Activated CD4-positive, alpha-beta T cell treated with anti-CD3 and anti-CD28 coated beads, Interleukin-2, amount 10 ng/mL, durations not matched to agents 7 days and 5 days (primary cell): ENCODE measurements at regions not wholly inside any gene's neighbourhood (a gene's known extent, or its start where the extent isn't known, plus 50 kb on each side); places are given as distances from the start of the nearest gene placed in this dataset.

Source experiments
- CTCF ChIA-PET: fragments of 350-600 bp; sonication (Branson Sonifier 250); formaldehyde crosslinking; loops from one replicate; lab custom pipeline; 2021; ENCODE audit warnings: antibody characterized with exemption; lab: Charles Lee
- POLR2A ChIA-PET: fragments of 350-600 bp; sonication (Branson Sonifier 250); formaldehyde crosslinking; loops from one replicate; lab custom pipeline; 2021; ENCODE audit warnings: antibody characterized with exemption; lab: Charles Lee
- DNase-seq: peaks from one replicate; pipeline ENCODE4 v3.0.0-alpha.2; 2020
- H3K27ac Mint-ChIP-seq: one replicate; pipeline ENCODE4 v1.8.0; 2021; ENCODE audit warnings: mild to moderate bottlenecking, moderate library complexity, mixed read lengths
- H3K27me3 Mint-ChIP-seq: one replicate; pipeline ENCODE4 v1.8.0; 2021; ENCODE audit warnings: mixed read lengths
- H3K36me3 Mint-ChIP-seq: one replicate; pipeline ENCODE4 v1.8.0; 2021; ENCODE audit warnings: low read depth, mixed read lengths
- H3K4me1 Mint-ChIP-seq: one replicate; pipeline ENCODE4 v1.8.0; 2021; ENCODE audit warnings: mixed read lengths
- H3K4me3 Mint-ChIP-seq: one replicate; pipeline ENCODE4 v1.8.0; 2021; ENCODE audit warnings: mild to moderate bottlenecking, moderate library complexity, mixed read lengths
- H3K9me3 Mint-ChIP-seq: one replicate; pipeline ENCODE4 v1.8.0; 2021; ENCODE audit warnings: mixed read lengths

GRCh38 chr1:118786454-118787155 lies 201.5 kb downstream of the TBX15 start:
- H3K27me3 Mint-ChIP-seq, result no peaks in the 10 kb centered on the region
- H3K27ac Mint-ChIP-seq, result no peak overlapping the region
- H3K4me3 Mint-ChIP-seq, result no peak overlapping the region
- H3K4me1 Mint-ChIP-seq, result no peaks in the 10 kb centered on the region
- no peaks in the 10 kb centered on the region for H3K36me3 Mint-ChIP-seq
- peaks cover 7% of the 10 kb centered on the region for H3K9me3 Mint-ChIP-seq
- no peak for DNase-seq
- ChIA-PET POLR2A (no interaction called here), CTCF (no interaction called here)

GRCh38 chr1:118785246-118785645 lies 202.9 kb downstream of the TBX15 start:
- Mint-ChIP-seq H3K27me3 (no peaks in the 10 kb centered on the region), H3K4me3 (no peak overlapping the region), H3K9me3 (peaks cover 6% of the 10 kb centered on the region), H3K36me3 (no peaks in the 10 kb centered on the region), H3K27ac (no peak overlapping the region), H3K4me1 (no peaks in the 10 kb centered on the region)
- ChIA-PET CTCF (no interaction called here), POLR2A (no interaction called here)
- no peak for DNase-seq

- CTCF ChIA-PET, result no interaction called here
- DNase-seq, result no peak
- Mint-ChIP-seq H3K4me1 (no peaks in the 10 kb centered on the region), H3K9me3 (peaks cover 4% of the 10 kb centered on the region), H3K36me3 (no peaks in the 10 kb centered on the region), H3K4me3 (no peak overlapping the region), H3K27ac (no peak overlapping the region), H3K27me3 (no peaks in the 10 kb centered on the region)
- POLR2A ChIA-PET, result no interaction called here
Measured at GRCh38 chr1:118783095-118783758, 204.9 kb downstream of the TBX15 start.

GRCh38 chr1:118773656-118774055 lies 214.5 kb downstream of the TBX15 start:
- POLR2A ChIA-PET, result no interaction called here
- Mint-ChIP-seq H3K9me3 (peaks cover 6% of the 10 kb centered on the region), H3K4me1 (no peaks in the 10 kb centered on the region), H3K27ac (no peak overlapping the region), H3K36me3 (no peaks in the 10 kb centered on the region), H3K27me3 (no peaks in the 10 kb centered on the region), H3K4me3 (no peak overlapping the region)
- no peak for DNase-seq
- CTCF ChIA-PET, result no interaction called here

- H3K4me1 Mint-ChIP-seq, result no peaks in the 10 kb centered on the region
- ChIA-PET POLR2A (no interaction called here), CTCF (interaction anchor here (0.6 kb wide), 1 partner anchor 696 kb away, joined by 3 read pairs; no protein-coding TSS in a partner anchor)
- H3K36me3 Mint-ChIP-seq, result no peaks in the 10 kb centered on the region
- no peak overlapping the region for H3K4me3 Mint-ChIP-seq
- no peak overlapping the region for H3K27ac Mint-ChIP-seq
- DNase-seq, result no peak
- peaks cover 5% of the 10 kb centered on the region for H3K9me3 Mint-ChIP-seq
- no peaks in the 10 kb centered on the region for H3K27me3 Mint-ChIP-seq
Measured at GRCh38 chr1:118767971-118768370, 220.2 kb downstream of the TBX15 start.

- ChIA-PET CTCF (no interaction called here), POLR2A (no interaction called here)
- Mint-ChIP-seq H3K27me3 (no peaks in the 10 kb centered on the region), H3K4me3 (no peak overlapping the region), H3K27ac (no peak overlapping the region), H3K9me3 (peaks cover 1% of the 10 kb centered on the region), H3K36me3 (no peaks in the 10 kb centered on the region), H3K4me1 (no peaks in the 10 kb centered on the region)
- DNase-seq, result no peak
Measured at GRCh38 chr1:118753976-118754375, 234.2 kb downstream of the TBX15 start.

- Mint-ChIP-seq H3K4me1 (no peaks in the 10 kb centered on the region), H3K27ac (no peak overlapping the region), H3K36me3 (no peaks in the 10 kb centered on the region), H3K4me3 (no peak overlapping the region), H3K9me3 (no peaks in the 10 kb centered on the region), H3K27me3 (no peaks in the 10 kb centered on the region)
- ChIA-PET POLR2A (no interaction called here), CTCF (no interaction called here)
- no peak for DNase-seq
Measured at GRCh38 chr1:118751166-118751565, 237.0 kb downstream of the TBX15 start.

- Mint-ChIP-seq H3K9me3 (no peaks in the 10 kb centered on the region), H3K4me1 (no peaks in the 10 kb centered on the region), H3K27ac (no peak overlapping the region), H3K36me3 (no peaks in the 10 kb centered on the region), H3K27me3 (no peaks in the 10 kb centered on the region), H3K4me3 (no peak overlapping the region)
- CTCF ChIA-PET, result no interaction called here
- DNase-seq, result no peak
- POLR2A ChIA-PET, result no interaction called here
Measured at GRCh38 chr1:118744420-118744819, 243.7 kb downstream of the TBX15 start.

- POLR2A ChIA-PET, result no interaction called here
- H3K4me3 Mint-ChIP-seq, result no peak overlapping the region
Measured at GRCh38 chr1:118739501-118739900, 248.6 kb downstream of the TBX15 start.

GRCh38 chr1:118736322-118736721 lies 251.8 kb downstream of the TBX15 start:
- DNase-seq, result no peak
- Mint-ChIP-seq H3K36me3 (no peaks in the 10 kb centered on the region), H3K4me1 (no peaks in the 10 kb centered on the region), H3K9me3 (no peaks in the 10 kb centered on the region), H3K4me3 (no peak overlapping the region), H3K27me3 (no peaks in the 10 kb centered on the region), H3K27ac (no peak overlapping the region)
- POLR2A ChIA-PET, result no interaction called here
- CTCF ChIA-PET, result no interaction called here

More at GRCh38 chr1:118739501-118739900, 248.6 kb downstream of the TBX15 start:
- Mint-ChIP-seq H3K4me1 (no peaks in the 10 kb centered on the region), H3K27ac (no peak overlapping the region), H3K36me3 (no peaks in the 10 kb centered on the region), H3K27me3 (no peaks in the 10 kb centered on the region), H3K9me3 (no peaks in the 10 kb centered on the region)
- CTCF ChIA-PET, result no interaction called here
- DNase-seq, result no peak

- H3K4me3 Mint-ChIP-seq, result no peak overlapping the region
- peaks cover 4% of the 10 kb centered on the region for H3K9me3 Mint-ChIP-seq
- POLR2A ChIA-PET, result no interaction called here
- H3K27ac Mint-ChIP-seq, result no peak overlapping the region
- no peak for DNase-seq
- no peaks in the 10 kb centered on the region for H3K27me3 Mint-ChIP-seq
- H3K36me3 Mint-ChIP-seq, result no peaks in the 10 kb centered on the region
- CTCF ChIA-PET, result no interaction called here
- H3K4me1 Mint-ChIP-seq, result no peaks in the 10 kb centered on the region
Measured at GRCh38 chr1:118717893-118718292, 270.2 kb downstream of the TBX15 start.

GRCh38 chr1:118716775-118717174 lies 271.4 kb downstream of the TBX15 start:
- Mint-ChIP-seq H3K27ac (no peak overlapping the region), H3K4me1 (no peaks in the 10 kb centered on the region), H3K9me3 (peaks cover 4% of the 10 kb centered on the region), H3K36me3 (no peaks in the 10 kb centered on the region), H3K27me3 (no peaks in the 10 kb centered on the region), H3K4me3 (no peak overlapping the region)
- DNase-seq, result no peak
- POLR2A ChIA-PET, result no interaction called here
- CTCF ChIA-PET, result no interaction called here

- DNase-seq, result no peak
- Mint-ChIP-seq H3K4me3 (no peak overlapping the region), H3K27ac (no peak overlapping the region), H3K27me3 (no peaks in the 10 kb centered on the region), H3K9me3 (peaks cover 4% of the 10 kb centered on the region), H3K4me1 (no peaks in the 10 kb centered on the region), H3K36me3 (no peaks in the 10 kb centered on the region)
- ChIA-PET CTCF (no interaction called here), POLR2A (no interaction called here)
Measured at GRCh38 chr1:118711356-118711755, 276.8 kb downstream of the TBX15 start.

GRCh38 chr1:118698911-118699310 lies 289.2 kb downstream of the TBX15 start:
- Mint-ChIP-seq H3K4me3 (no peak overlapping the region), H3K36me3 (no peaks in the 10 kb centered on the region), H3K27me3 (no peaks in the 10 kb centered on the region), H3K4me1 (no peaks in the 10 kb centered on the region), H3K9me3 (peaks cover 2% of the 10 kb centered on the region), H3K27ac (no peak overlapping the region)
- ChIA-PET POLR2A (no interaction called here), CTCF (no interaction called here)
- DNase-seq, result no peak
